ENCODE measurements at regions not wholly inside any gene's neighbourhood (a gene's known extent, or its start where the extent isn't known, plus 50 kb on each side); places are given as distances from the start of the nearest gene placed in this dataset.

- TF ChIP-seq CTCF (IDR thresholded peaks at IDR 0.05) = no peak
- peak in 1 of 2 donors; percentile 67 for TF ChIP-seq POLR2A (IDR thresholded peaks at IDR 0.05)
Measured at GRCh38 chr1:58922302-58923089, 138.6 kb upstream of the JUN start.

All from thyroid gland (tissue), 4 donors.